ENCODE measurements at regions not wholly inside any gene's neighbourhood (a gene's known extent, or its start where the extent isn't known, plus 50 kb on each side); places are given as distances from the start of the nearest gene placed in this dataset.

DNA sequence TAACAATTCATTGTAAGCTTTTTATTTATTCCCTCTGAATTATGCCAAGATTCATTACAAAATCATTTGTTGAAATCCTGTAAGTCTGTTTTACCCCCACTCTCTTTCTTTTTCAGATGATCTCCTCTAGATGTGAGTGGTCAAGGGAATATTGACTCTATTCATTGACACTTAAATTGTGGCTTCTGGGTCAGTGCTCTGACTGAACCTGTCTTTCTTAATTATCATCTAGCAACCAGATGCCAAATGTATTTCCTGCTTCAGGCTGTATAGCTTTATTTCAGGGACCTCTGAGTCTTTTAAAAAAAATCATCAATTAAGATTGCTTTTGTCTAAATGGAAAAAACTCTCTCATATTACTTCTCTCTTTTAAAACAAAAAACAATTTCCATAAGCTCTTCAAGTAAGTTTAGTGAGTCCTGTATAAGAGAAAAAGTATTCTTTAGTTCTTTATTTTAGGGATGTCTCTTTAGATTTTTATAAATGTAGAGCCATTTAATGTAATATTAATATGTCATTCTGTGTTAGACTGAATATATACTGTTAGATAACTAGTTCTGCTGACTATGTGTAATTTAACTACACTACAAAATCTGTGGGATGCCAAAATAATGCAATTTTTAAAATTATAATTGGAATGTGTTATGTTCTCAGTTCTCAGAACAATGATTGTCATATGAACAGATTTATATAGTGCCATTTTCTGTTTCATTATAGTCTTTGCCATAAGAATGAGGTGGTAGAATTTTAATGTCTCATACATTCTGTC lies 645.8 kb upstream of the EDIL3 start:
- BruUV-seq (replicated peaks), result no TSS peak
- Mint-ChIP-seq H3K36me3 (ENCODE audit: insufficient read depth, unreplicated experiment) (no peaks in the 10 kb centered on the region), H3K27ac (ENCODE audit: low read depth, unreplicated experiment) (no peak overlapping the region), H3K4me3 (ENCODE audit: unreplicated experiment) (no peak overlapping the region), H3K4me1 (ENCODE audit: insufficient read depth, unreplicated experiment) (no peaks in the 10 kb centered on the region), H3K27me3 (ENCODE audit: insufficient read depth, unreplicated experiment) (no peaks in the 10 kb centered on the region), H3K9me3 (ENCODE audit: unreplicated experiment) (peaks cover 7% of the 10 kb centered on the region)
- DNase-seq (ENCODE audit: unreplicated experiment), result no peak
- ChIA-PET CTCF (no interaction called here), POLR2A (no interaction called here)
- intact Hi-C loops (cut with micrococcal nuclease), result no loop called here
- no peak for TF ChIP-seq CTCF (IDR thresholded peaks at IDR 0.05; ENCODE audit: unreplicated experiment)

GRCh38 chr5:85049020-85049419 lies 664.3 kb upstream of the EDIL3 start:
- H3K9me3 Mint-ChIP-seq (ENCODE audit: unreplicated experiment), result no peaks in the 10 kb centered on the region
- no TSS peak for BruUV-seq (replicated peaks)
- peaks cover 10% of the 10 kb centered on the region for H3K27me3 Mint-ChIP-seq (ENCODE audit: insufficient read depth, unreplicated experiment)
- POLR2A ChIA-PET, result no interaction called here
- intact Hi-C loops (cut with micrococcal nuclease), result no loop called here
- CTCF ChIA-PET, result no interaction called here
- H3K36me3 Mint-ChIP-seq (ENCODE audit: insufficient read depth, unreplicated experiment), result no peaks in the 10 kb centered on the region
- no peaks in the 10 kb centered on the region for H3K4me1 Mint-ChIP-seq (ENCODE audit: insufficient read depth, unreplicated experiment)
- DNase-seq (ENCODE audit: unreplicated experiment), result peak; percentile 3
- H3K27ac Mint-ChIP-seq (ENCODE audit: low read depth, unreplicated experiment), result no peak overlapping the region
- TF ChIP-seq CTCF (IDR thresholded peaks at IDR 0.05; ENCODE audit: unreplicated experiment), result peak; percentile 14
- no peak overlapping the region for H3K4me3 Mint-ChIP-seq (ENCODE audit: unreplicated experiment)

- POLR2A ChIA-PET, result no interaction called here
- BruUV-seq (replicated peaks), result no TSS peak
- no peaks in the 10 kb centered on the region for H3K9me3 Mint-ChIP-seq (ENCODE audit: unreplicated experiment)
- CTCF ChIA-PET, result no interaction called here
- H3K4me1 Mint-ChIP-seq (ENCODE audit: insufficient read depth, unreplicated experiment), result no peaks in the 10 kb centered on the region
- no peaks in the 10 kb centered on the region for H3K36me3 Mint-ChIP-seq (ENCODE audit: insufficient read depth, unreplicated experiment)
- no peak overlapping the region for H3K27ac Mint-ChIP-seq (ENCODE audit: low read depth, unreplicated experiment)
- H3K27me3 Mint-ChIP-seq (ENCODE audit: insufficient read depth, unreplicated experiment), result peaks cover 10% of the 10 kb centered on the region
- H3K4me3 Mint-ChIP-seq (ENCODE audit: unreplicated experiment), result no peak overlapping the region
- TF ChIP-seq CTCF (IDR thresholded peaks at IDR 0.05; ENCODE audit: unreplicated experiment), result no peak
- intact Hi-C loops (cut with micrococcal nuclease), result no loop called here
- DNase-seq (ENCODE audit: unreplicated experiment), result no peak
Observed at GRCh38 chr5:85052826-85053225, 668.1 kb upstream of the EDIL3 start.

DNA sequence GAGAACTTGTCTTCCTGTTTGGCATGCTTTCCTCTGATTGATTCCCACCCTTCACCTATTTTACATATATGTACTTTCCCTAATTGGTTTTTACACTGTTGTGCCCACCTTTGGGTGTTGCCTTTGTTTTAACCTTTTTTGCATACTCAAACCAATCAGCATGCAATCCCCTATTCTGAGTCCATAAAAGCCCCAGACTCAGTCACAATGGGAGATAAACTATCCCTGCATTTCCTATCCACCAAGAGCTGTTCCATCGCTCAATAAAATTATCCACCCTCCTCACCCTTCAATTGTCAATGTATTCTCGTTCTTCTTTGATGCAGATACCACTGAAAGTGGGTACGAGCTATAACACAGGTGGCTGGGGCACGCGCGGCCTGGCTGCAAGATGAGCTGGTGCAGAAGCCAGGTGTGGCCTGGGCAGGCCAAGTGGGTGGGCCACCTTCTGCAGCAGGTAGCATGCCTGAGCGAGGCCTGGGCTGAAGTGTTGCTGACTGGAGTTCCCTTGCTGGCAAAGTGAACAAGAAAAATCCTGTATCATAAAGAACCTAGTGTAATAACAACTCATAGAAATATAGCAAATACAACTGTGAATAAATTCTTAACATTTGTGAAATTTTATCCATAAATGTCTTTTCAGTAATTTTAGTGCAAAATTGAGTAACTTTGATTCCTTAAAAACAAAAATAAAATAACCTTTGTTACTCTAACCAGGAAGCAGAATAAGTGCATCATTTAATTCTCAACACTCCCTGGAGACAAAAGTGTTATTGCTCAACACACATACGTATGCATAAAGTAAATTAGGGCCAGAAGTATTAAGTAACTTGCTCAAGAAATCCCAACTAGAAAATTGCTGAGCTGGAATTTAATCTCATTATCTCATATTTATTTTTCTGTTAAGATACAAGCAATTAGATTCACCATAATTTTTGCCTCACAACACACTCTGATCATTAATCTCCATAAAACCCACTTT lies 685.3 kb upstream of the EDIL3 start:
- CTCF ChIA-PET, result no interaction called here
- DNase-seq (ENCODE audit: unreplicated experiment), result no peak
- Mint-ChIP-seq H3K36me3 (ENCODE audit: insufficient read depth, unreplicated experiment) (no peaks in the 10 kb centered on the region), H3K4me3 (ENCODE audit: unreplicated experiment) (no peak overlapping the region), H3K27ac (ENCODE audit: low read depth, unreplicated experiment) (no peak overlapping the region), H3K27me3 (ENCODE audit: insufficient read depth, unreplicated experiment) (no peaks in the 10 kb centered on the region), H3K4me1 (ENCODE audit: insufficient read depth, unreplicated experiment) (no peaks in the 10 kb centered on the region), H3K9me3 (ENCODE audit: unreplicated experiment) (no peaks in the 10 kb centered on the region)
- no peak for TF ChIP-seq CTCF (IDR thresholded peaks at IDR 0.05; ENCODE audit: unreplicated experiment)
- POLR2A ChIA-PET, result no interaction called here
- no TSS peak for BruUV-seq (replicated peaks)
- intact Hi-C loops (cut with micrococcal nuclease), result no loop called here

Data from MCF 10A (cell line).